IMR-90 (cell line): ENCODE measurements at regions not wholly inside any gene's neighbourhood (a gene's known extent, or its start where the extent isn't known, plus 50 kb on each side); places are given as distances from the start of the nearest gene placed in this dataset.

Experiments
- NFE2L2 ChIP-seq: fragments of 150-350 bp; IDR thresholded peaks from 2 replicates; pipeline ENCODE4 v1.6.1; 2016; ENCODE audit warnings: low read depth, mild to moderate bottlenecking, low read length
- POLR2A ChIP-seq: IDR thresholded peaks from 2 replicates; pipeline ENCODE4 v1.6.1; 2012; ENCODE audit warnings: mild to moderate bottlenecking, low read depth, low read length
- TF ChIP-seq, protein P1 (sequence below): conservative IDR thresholded peaks from 2 replicates; pipeline ENCODE4 v1.5.1; 2012; ENCODE audit warnings: mild to moderate bottlenecking, low read depth, low read length, improper control_type of control experiment
- TF ChIP-seq, protein P2 (sequence below): fragments of 150-350 bp; IDR thresholded peaks from 2 replicates; pipeline ENCODE4 v1.6.1; 2016; ENCODE audit warnings: low read depth, mild to moderate bottlenecking, low read length, moderate library complexity, borderline replicate concordance

DNA sequence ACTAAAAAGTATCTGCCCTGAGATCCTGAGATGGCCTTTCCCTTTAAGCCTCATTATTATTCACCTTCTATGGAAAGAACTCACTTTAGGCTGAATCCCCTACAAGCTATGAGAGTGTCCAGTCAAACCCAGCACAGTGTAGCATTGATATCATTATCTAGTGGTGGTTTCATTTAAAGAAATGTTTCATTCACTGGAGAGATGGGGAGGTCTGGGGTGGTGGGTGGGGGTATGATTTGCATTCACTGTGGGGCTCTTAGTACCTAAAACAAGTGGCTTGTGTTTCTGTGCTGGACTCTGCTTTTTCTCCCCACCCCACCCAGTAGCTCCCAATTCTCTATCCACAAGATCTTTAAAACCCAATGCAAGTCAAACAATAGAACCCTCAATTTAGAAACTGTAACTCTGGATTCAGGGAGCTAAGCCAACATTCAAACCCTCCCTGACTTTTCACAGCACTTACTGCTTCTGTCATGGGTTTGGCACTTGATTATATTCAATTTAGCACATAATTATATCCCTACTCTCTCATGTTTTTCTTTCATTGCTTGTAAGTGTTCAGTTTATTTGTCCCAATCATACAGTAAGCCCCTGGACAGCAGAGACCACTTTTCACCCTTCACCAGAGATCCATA is 310.5 kb upstream of the THBS1 start:
- TF ChIP-seq, protein P1, sequence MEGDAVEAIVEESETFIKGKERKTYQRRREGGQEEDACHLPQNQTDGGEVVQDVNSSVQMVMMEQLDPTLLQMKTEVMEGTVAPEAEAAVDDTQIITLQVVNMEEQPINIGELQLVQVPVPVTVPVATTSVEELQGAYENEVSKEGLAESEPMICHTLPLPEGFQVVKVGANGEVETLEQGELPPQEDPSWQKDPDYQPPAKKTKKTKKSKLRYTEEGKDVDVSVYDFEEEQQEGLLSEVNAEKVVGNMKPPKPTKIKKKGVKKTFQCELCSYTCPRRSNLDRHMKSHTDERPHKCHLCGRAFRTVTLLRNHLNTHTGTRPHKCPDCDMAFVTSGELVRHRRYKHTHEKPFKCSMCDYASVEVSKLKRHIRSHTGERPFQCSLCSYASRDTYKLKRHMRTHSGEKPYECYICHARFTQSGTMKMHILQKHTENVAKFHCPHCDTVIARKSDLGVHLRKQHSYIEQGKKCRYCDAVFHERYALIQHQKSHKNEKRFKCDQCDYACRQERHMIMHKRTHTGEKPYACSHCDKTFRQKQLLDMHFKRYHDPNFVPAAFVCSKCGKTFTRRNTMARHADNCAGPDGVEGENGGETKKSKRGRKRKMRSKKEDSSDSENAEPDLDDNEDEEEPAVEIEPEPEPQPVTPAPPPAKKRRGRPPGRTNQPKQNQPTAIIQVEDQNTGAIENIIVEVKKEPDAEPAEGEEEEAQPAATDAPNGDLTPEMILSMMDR: no peak
- TF ChIP-seq POLR2A: no peak; the same call in 1 of the 2 replicates
- TF ChIP-seq NFE2L2: no peak
- TF ChIP-seq, protein P2, sequence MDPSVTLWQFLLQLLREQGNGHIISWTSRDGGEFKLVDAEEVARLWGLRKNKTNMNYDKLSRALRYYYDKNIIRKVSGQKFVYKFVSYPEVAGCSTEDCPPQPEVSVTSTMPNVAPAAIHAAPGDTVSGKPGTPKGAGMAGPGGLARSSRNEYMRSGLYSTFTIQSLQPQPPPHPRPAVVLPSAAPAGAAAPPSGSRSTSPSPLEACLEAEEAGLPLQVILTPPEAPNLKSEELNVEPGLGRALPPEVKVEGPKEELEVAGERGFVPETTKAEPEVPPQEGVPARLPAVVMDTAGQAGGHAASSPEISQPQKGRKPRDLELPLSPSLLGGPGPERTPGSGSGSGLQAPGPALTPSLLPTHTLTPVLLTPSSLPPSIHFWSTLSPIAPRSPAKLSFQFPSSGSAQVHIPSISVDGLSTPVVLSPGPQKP: no peak
